Transverse colon (tissue), 4 donors: ENCODE measurements at regions not wholly inside any gene's neighbourhood (a gene's known extent, or its start where the extent isn't known, plus 50 kb on each side); places are given as distances from the start of the nearest gene placed in this dataset.

Source experiments
- POLR2A ChIP-seq: fragments of 450-650 bp; IDR thresholded peaks from one replicate; pipeline ENCODE4 v1.6.1; 2016; ENCODE audit warnings: antibody characterized with exemption, mild to moderate bottlenecking, moderate library complexity
- POLR2AphosphoS5 ChIP-seq, 3 donors: sonication (generic); formaldehyde crosslinking; IDR thresholded peaks; one replicate each; pipeline ENCODE4 v1.6.1; 2016; ENCODE audit warnings: antibody characterized with exemption in 3 of 3
- TF ChIP-seq, protein P1 (sequence below), 5 experiments: fragments of 200-600 bp in 3 of 5; fragments of 450-650 bp in 2 of 5; sonication (generic) in 3 of 5; IDR thresholded peaks; 1 replicate in 2 of 5; 2 replicates in 3 of 5; pipeline ENCODE4 v1.5.1; 2016 to 2017; ENCODE audit warnings: antibody characterized with exemption in 5 of 5, inconsistent platforms in 3 of 5, mild to moderate bottlenecking in 2 of 5, moderate library complexity in 1 of 5

DNA sequence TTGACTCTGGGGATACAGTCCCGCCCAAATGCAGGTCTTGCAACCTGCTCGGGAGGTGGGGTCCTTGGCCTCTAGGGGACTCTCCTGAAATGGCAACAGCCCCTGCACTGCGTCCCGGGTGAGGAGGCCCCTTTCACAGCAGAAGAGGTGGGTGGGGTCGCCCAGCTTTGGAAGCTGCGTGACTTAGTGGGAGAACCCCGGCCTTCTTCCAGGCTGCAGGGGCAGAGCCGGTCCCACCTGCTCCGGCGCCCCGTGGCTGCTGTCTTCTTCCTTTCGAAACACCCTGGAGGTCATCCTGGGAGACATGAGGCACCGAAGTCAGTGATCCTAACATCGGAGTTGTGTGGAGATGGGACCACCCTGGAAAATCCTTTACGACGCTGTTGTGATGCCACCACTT, 103.7 kb upstream of the ADRA2C start:
- TF ChIP-seq POLR2A (no peak), POLR2AphosphoS5 (IDR thresholded peaks at IDR 0.05) (no peak)
- TF ChIP-seq, protein P1, sequence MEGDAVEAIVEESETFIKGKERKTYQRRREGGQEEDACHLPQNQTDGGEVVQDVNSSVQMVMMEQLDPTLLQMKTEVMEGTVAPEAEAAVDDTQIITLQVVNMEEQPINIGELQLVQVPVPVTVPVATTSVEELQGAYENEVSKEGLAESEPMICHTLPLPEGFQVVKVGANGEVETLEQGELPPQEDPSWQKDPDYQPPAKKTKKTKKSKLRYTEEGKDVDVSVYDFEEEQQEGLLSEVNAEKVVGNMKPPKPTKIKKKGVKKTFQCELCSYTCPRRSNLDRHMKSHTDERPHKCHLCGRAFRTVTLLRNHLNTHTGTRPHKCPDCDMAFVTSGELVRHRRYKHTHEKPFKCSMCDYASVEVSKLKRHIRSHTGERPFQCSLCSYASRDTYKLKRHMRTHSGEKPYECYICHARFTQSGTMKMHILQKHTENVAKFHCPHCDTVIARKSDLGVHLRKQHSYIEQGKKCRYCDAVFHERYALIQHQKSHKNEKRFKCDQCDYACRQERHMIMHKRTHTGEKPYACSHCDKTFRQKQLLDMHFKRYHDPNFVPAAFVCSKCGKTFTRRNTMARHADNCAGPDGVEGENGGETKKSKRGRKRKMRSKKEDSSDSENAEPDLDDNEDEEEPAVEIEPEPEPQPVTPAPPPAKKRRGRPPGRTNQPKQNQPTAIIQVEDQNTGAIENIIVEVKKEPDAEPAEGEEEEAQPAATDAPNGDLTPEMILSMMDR (IDR thresholded peaks at IDR 0.05), result no peak
